Neuronal stem cell (in vitro differentiated cells): ENCODE measurements at regions not wholly inside any gene's neighbourhood (a gene's known extent, or its start where the extent isn't known, plus 50 kb on each side); places are given as distances from the start of the nearest gene placed in this dataset.
"Not testable (repeated sequence)": the region's sequence is repeated elsewhere in the genome, so short reads cannot be mapped to it uniquely, and the experiment has no call there.

Experiments used
- DNase-seq: peaks from one replicate; pipeline ENCODE4 v3.0.0-alpha.2; 2013; ENCODE audit warnings: low spot score
- H2AFZ ChIP-seq: one replicate; pipeline ENCODE4 v1.6.1; 2013; ENCODE audit warnings: mild to moderate bottlenecking, low read length, inconsistent platforms
- H2AK5ac ChIP-seq: 2 replicates; pipeline ENCODE4 v1.6.1; 2013; ENCODE audit warnings: low read depth, mild to moderate bottlenecking, inconsistent platforms, low read length, moderate library complexity, mixed read lengths
- H2BK120ac ChIP-seq: 2 replicates; pipeline ENCODE4 v1.6.1; 2013; ENCODE audit warnings: low read depth, mild to moderate bottlenecking, inconsistent platforms, low read length, moderate library complexity, mixed read lengths
- H2BK12ac ChIP-seq: one replicate; pipeline ENCODE4 v1.6.1; 2013; ENCODE audit warnings: low read length, inconsistent platforms
- H2BK15ac ChIP-seq: 2 replicates; pipeline ENCODE4 v1.6.1; 2013; ENCODE audit warnings: mild to moderate bottlenecking, low read length, inconsistent platforms, mixed read lengths
- H2BK5ac ChIP-seq: one replicate; pipeline ENCODE4 v1.6.1; 2013; ENCODE audit warnings: inconsistent platforms, mild to moderate bottlenecking, low read length, moderate library complexity
- H3K14ac ChIP-seq: one replicate; pipeline ENCODE4 v1.6.1; 2013; ENCODE audit warnings: low read length, inconsistent platforms
- H3K18ac ChIP-seq: 2 replicates; pipeline ENCODE4 v1.6.1; 2013; ENCODE audit warnings: low read length, inconsistent platforms
- H3K23ac ChIP-seq: 2 replicates; pipeline ENCODE4 v1.6.1; 2013; ENCODE audit warnings: low read depth, mild to moderate bottlenecking, mixed read lengths, low read length, inconsistent platforms; ENCODE audit not compliant: poor library complexity
- H3K27ac ChIP-seq: replicated peaks from 3 replicates; pipeline ENCODE4 v1.5.1; 2013; ENCODE audit warnings: low read length, inconsistent platforms
- H3K27me3 ChIP-seq, 3 experiments: 2 replicates each; pipeline ENCODE4 v1.6.1; 2013; ENCODE audit warnings: low read length in 3 of 3, mild to moderate bottlenecking in 2 of 3, inconsistent platforms in 1 of 3, low read depth in 1 of 3, mixed read lengths in 1 of 3, moderate library complexity in 1 of 3; ENCODE audit not compliant: control insufficient read depth in 3 of 3, insufficient read depth in 3 of 3
- H3K36me3 ChIP-seq, 2 donors: replicated peaks in 1 of 2; 2 replicates each; pipeline ENCODE4 v1.6.1; 2013; ENCODE audit warnings: low read length in 2 of 2; ENCODE audit not compliant: control insufficient read depth in 2 of 2, insufficient read depth in 2 of 2
- H3K4ac ChIP-seq: 2 replicates; pipeline ENCODE4 v1.6.1; 2013; ENCODE audit warnings: inconsistent platforms, mild to moderate bottlenecking, low read length, moderate library complexity
- H3K4me1 ChIP-seq, 2 donors: 1 replicate in 1 of 2; 2 replicates in 1 of 2; pipeline ENCODE4 v1.6.1; 2013; ENCODE audit warnings: low read length in 2 of 2, low read depth in 1 of 2; ENCODE audit not compliant: control insufficient read depth in 2 of 2, insufficient read depth in 1 of 2
- H3K4me2 ChIP-seq: one replicate; pipeline ENCODE4 v1.6.1; 2013; ENCODE audit warnings: mild to moderate bottlenecking, low read length, inconsistent platforms; ENCODE audit not compliant: insufficient read depth, poor library complexity, severe bottlenecking
- H3K4me3 ChIP-seq, 2 donors: 2 replicates each; pipeline ENCODE4 v1.5.1; 2013; ENCODE audit warnings: low read length in 2 of 2, mild to moderate bottlenecking in 2 of 2, inconsistent platforms in 1 of 2, moderate library complexity in 1 of 2
- H3K79me1 ChIP-seq: one replicate; pipeline ENCODE4 v1.6.1; 2013; ENCODE audit warnings: low read depth, mild to moderate bottlenecking, inconsistent platforms, low read length, moderate library complexity
- H3K9ac ChIP-seq: one replicate; pipeline ENCODE4 v1.6.1; 2013; ENCODE audit warnings: mild to moderate bottlenecking, low read depth, low read length, inconsistent platforms; ENCODE audit not compliant: poor library complexity
- H3K9me3 ChIP-seq, 2 donors: replicated peaks in 1 of 2; 2 replicates each; pipeline versions ENCODE3 to v1.6.1; 2013; ENCODE audit warnings: low read length in 2 of 2, mild to moderate bottlenecking in 2 of 2, inconsistent platforms in 1 of 2, low read depth in 1 of 2, mixed read lengths in 1 of 2, moderate library complexity in 1 of 2; ENCODE audit not compliant: control insufficient read depth in 2 of 2, insufficient read depth in 1 of 2
- H4K8ac ChIP-seq: one replicate; pipeline ENCODE4 v1.6.1; 2013; ENCODE audit warnings: low read depth, mild to moderate bottlenecking, inconsistent platforms, low read length, moderate library complexity
- H4K91ac ChIP-seq: one replicate; pipeline ENCODE4 v1.6.1; 2013; ENCODE audit warnings: low read length, low read depth, mild to moderate bottlenecking, inconsistent platforms; ENCODE audit not compliant: poor library complexity
- WGBS, 2 donors: extraction: QIAGEN DNeasy Blood & Tissue Kit; methylation state at CpG; one replicate each; pipeline ENCODE4 v1.1.7; 2013; ENCODE audit warnings: missing lambda C conversion rate in 2 of 2, mixed read lengths in 1 of 2; ENCODE audit not compliant: insufficient read length in 2 of 2, insufficient replicate concordance in 1 of 2; ENCODE audit errors: extremely low coverage in 2 of 2; 5-methylcytosine and 5-hydroxymethylcytosine counted together

GRCh38 chr7:118949031-118949430 lies 724.5 kb downstream of the ANKRD7 start:
- Histone ChIP-seq H2BK12ac (no peak overlapping the region), H3K36me3 (no peaks in the 10 kb centered on the region), H3K27ac (no peak overlapping the region), H4K8ac (no peak overlapping the region), H3K18ac (no peak overlapping the region), H2AFZ (no peak overlapping the region), H3K4me3 (no peak overlapping the region), H2BK5ac (no peak overlapping the region), H3K79me1 (no peaks in the 10 kb centered on the region), H2BK120ac (no peak overlapping the region), H3K23ac (no peak overlapping the region), H3K4ac (no peak overlapping the region), H3K4me1 (no peaks in the 10 kb centered on the region), H3K4me2 (no peak overlapping the region), H3K9me3 (no peaks in the 10 kb centered on the region), H3K27me3 (no peaks in the 10 kb centered on the region), H2BK15ac (no peak overlapping the region), H3K14ac (no peak overlapping the region), H4K91ac (no peak overlapping the region), H2AK5ac (no peak overlapping the region), H3K9ac (no peak overlapping the region)
- no CpG with 5 or more reads among the region's 1 CpG for WGBS, 2 donors
- DNase-seq: no peak

DNA sequence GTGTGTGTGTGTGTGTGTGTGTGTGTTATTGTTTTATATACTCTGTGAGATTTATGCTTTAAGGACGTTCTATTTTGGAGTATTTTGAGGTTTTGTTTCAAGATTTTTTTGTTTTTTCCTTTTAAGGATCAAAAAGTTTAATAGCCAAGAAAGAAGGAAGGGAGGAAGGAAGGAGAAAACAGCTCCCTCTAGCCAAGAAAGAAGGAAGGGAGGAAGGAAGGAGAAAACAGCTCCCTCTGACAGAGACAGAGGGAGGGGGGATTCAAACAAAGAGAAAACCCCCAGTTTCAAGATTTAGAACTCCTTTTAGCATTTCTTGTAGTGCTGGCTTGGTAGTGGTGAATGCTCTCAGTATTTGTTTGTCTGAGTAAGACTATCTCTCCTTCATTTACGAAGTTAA lies 731.8 kb downstream of the ANKRD7 start:
- not testable (repeated sequence) for DNase-seq, H3K4me1 ChIP-seq, H2AK5ac ChIP-seq, H2BK5ac ChIP-seq, H3K18ac ChIP-seq, H3K27me3 ChIP-seq, H2BK15ac ChIP-seq, H2BK120ac ChIP-seq, H3K9me3 ChIP-seq, H2AFZ ChIP-seq, H4K8ac ChIP-seq, H3K4me2 ChIP-seq, H3K9ac ChIP-seq, H3K79me1 ChIP-seq, H3K36me3 ChIP-seq, H4K91ac ChIP-seq, H3K27ac ChIP-seq, H3K14ac ChIP-seq, H3K4me3 ChIP-seq, H3K4ac ChIP-seq, H3K23ac ChIP-seq, H2BK12ac ChIP-seq
- no CpG with 5 or more reads among the region's 2 CpGs for WGBS, 2 donors

- H3K14ac ChIP-seq: no peak overlapping the region
- no CpG with 5 or more reads among the region's 1 CpG for WGBS, 2 donors
- DNase-seq: no peak
These were observed 744.9 kb downstream of the ANKRD7 start for GRCh38 chr7:118969370-118969769.

GRCh38 chr7:118971706-118972105 lies 747.2 kb downstream of the ANKRD7 start:
- H2BK5ac ChIP-seq: no peak overlapping the region
- H3K18ac ChIP-seq: no peak overlapping the region
- no CpG with 5 or more reads among the region's 1 CpG for WGBS, 2 donors

More at GRCh38 chr7:118969370-118969769, 744.9 kb downstream of the ANKRD7 start:
- no peak overlapping the region for H3K23ac ChIP-seq
- H3K4me1 ChIP-seq: no peaks in the 10 kb centered on the region
- no peaks in the 10 kb centered on the region for H3K27me3 ChIP-seq
- H4K91ac ChIP-seq: no peak overlapping the region
- no peak overlapping the region for H3K4me2 ChIP-seq
- H2AFZ ChIP-seq: no peak overlapping the region
- no peaks in the 10 kb centered on the region for H3K36me3 ChIP-seq
- H3K27ac ChIP-seq: no peak overlapping the region
- no peak overlapping the region for H2BK120ac ChIP-seq
- no peak overlapping the region for H3K4ac ChIP-seq
- no peaks in the 10 kb centered on the region for H3K79me1 ChIP-seq
- no peak overlapping the region for H3K4me3 ChIP-seq
- H2BK12ac ChIP-seq: no peak overlapping the region
- no peak overlapping the region for H2AK5ac ChIP-seq
- H3K9ac ChIP-seq: no peak overlapping the region
- no peaks in the 10 kb centered on the region for H3K9me3 ChIP-seq
- no peak overlapping the region for H2BK5ac ChIP-seq
- H4K8ac ChIP-seq: no peak overlapping the region
- no peak overlapping the region for H3K18ac ChIP-seq
- H2BK15ac ChIP-seq: no peak overlapping the region

More at GRCh38 chr7:118971706-118972105, 747.2 kb downstream of the ANKRD7 start:
- Histone ChIP-seq H3K9ac (no peak overlapping the region), H3K14ac (no peak overlapping the region), H3K4ac (no peak overlapping the region), H2BK15ac (no peak overlapping the region), H2AFZ (no peak overlapping the region), H4K8ac (no peak overlapping the region), H2BK120ac (no peak overlapping the region), H3K36me3 (no peaks in the 10 kb centered on the region), H3K23ac (no peak overlapping the region), H3K4me3 (no peak overlapping the region), H2AK5ac (no peak overlapping the region), H3K27ac (no peak overlapping the region), H3K27me3 (no peaks in the 10 kb centered on the region), H2BK12ac (no peak overlapping the region), H3K4me2 (no peak overlapping the region), H3K79me1 (no peaks in the 10 kb centered on the region), H3K9me3 (no peaks in the 10 kb centered on the region), H4K91ac (no peak overlapping the region), H3K4me1 (no peaks in the 10 kb centered on the region)
- DNase-seq: no peak
